Esophagus squamous epithelium (tissue), 4 donors: ENCODE measurements at regions not wholly inside any gene's neighbourhood (a gene's known extent, or its start where the extent isn't known, plus 50 kb on each side); places are given as distances from the start of the nearest gene placed in this dataset.

ENCODE experiments used
- POLR2A ChIP-seq, 4 donors: fragments of 450-650 bp; IDR thresholded peaks; one replicate each; pipeline ENCODE4 v1.6.1; 2017; ENCODE audit warnings: antibody characterized with exemption in 4 of 4, mild to moderate bottlenecking in 4 of 4, moderate library complexity in 3 of 4
- TF ChIP-seq, protein P1 (sequence below), 6 experiments: fragments of 450-650 bp in 4 of 6; fragments of 200-600 bp in 2 of 6; sonication (generic) in 2 of 6; IDR thresholded peaks; one replicate each; pipeline ENCODE4 v1.5.1; 2016 to 2019; ENCODE audit warnings: antibody characterized with exemption in 6 of 6, mild to moderate bottlenecking in 4 of 6, moderate library complexity in 4 of 6

DNA sequence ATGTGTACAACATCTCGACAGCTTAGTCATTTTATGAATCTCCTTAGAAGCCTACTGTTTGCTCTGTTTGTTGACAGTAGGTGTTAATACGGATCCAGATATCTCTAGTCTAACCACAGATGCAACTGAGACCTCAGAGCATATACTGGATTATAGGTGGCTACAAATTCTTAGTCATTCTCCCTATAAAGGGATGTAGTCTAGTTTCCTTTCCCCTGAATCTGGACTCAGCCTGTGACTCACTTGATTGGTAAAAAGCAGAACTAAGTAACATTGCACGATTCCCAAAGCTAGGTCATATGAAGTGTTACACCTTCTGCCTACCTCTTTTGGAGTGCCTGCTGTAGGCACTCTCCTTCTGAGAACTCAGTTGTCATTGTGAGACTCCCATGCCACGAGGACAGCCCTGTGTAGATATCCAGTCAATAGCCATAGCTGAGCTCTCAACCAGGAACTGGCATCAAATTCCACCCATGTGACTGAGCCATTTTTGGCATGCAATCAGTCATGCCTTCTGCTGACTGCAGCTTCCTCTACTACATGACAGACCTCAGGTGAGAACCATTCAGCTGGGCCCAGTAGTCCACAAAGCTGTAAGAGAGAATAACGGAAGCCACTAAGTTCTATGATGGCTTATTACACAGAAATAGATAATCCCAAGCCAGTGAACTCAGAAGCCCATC, 135.9 kb upstream of the CHRM3 start:
- TF ChIP-seq, protein P1, sequence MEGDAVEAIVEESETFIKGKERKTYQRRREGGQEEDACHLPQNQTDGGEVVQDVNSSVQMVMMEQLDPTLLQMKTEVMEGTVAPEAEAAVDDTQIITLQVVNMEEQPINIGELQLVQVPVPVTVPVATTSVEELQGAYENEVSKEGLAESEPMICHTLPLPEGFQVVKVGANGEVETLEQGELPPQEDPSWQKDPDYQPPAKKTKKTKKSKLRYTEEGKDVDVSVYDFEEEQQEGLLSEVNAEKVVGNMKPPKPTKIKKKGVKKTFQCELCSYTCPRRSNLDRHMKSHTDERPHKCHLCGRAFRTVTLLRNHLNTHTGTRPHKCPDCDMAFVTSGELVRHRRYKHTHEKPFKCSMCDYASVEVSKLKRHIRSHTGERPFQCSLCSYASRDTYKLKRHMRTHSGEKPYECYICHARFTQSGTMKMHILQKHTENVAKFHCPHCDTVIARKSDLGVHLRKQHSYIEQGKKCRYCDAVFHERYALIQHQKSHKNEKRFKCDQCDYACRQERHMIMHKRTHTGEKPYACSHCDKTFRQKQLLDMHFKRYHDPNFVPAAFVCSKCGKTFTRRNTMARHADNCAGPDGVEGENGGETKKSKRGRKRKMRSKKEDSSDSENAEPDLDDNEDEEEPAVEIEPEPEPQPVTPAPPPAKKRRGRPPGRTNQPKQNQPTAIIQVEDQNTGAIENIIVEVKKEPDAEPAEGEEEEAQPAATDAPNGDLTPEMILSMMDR (IDR thresholded peaks at IDR 0.05): no peak
- no peak for TF ChIP-seq POLR2A (IDR thresholded peaks at IDR 0.05)
